GM13976 (cell line): ENCODE measurements at regions not wholly inside any gene's neighbourhood (a gene's known extent, or its start where the extent isn't known, plus 50 kb on each side); places are given as distances from the start of the nearest gene placed in this dataset.

ENCODE experiments used
- DNase-seq: peaks from one replicate; pipeline ENCODE4 v3.0.0; 2012; ENCODE audit warnings: low spot score
- in situ Hi-C: fragments of 300-500 bp; cut with MboI; formaldehyde crosslinking; loops from one replicate; pipeline ENCODE4 v1.12.0; 2022; ENCODE audit warnings: low sequenced_read_pairs, mixed read lengths, inconsistent platforms; ENCODE audit not compliant: unreplicated experiment
- TF ChIP-seq, protein P1 (sequence below): IDR thresholded peaks from 2 replicates; pipeline ENCODE4 v1.5.1; 2012; ENCODE audit warnings: borderline replicate concordance, mild to moderate bottlenecking; ENCODE audit not compliant: insufficient read depth; ENCODE audit errors: extremely low read depth, missing control alignments, control extremely low read depth

DNA sequence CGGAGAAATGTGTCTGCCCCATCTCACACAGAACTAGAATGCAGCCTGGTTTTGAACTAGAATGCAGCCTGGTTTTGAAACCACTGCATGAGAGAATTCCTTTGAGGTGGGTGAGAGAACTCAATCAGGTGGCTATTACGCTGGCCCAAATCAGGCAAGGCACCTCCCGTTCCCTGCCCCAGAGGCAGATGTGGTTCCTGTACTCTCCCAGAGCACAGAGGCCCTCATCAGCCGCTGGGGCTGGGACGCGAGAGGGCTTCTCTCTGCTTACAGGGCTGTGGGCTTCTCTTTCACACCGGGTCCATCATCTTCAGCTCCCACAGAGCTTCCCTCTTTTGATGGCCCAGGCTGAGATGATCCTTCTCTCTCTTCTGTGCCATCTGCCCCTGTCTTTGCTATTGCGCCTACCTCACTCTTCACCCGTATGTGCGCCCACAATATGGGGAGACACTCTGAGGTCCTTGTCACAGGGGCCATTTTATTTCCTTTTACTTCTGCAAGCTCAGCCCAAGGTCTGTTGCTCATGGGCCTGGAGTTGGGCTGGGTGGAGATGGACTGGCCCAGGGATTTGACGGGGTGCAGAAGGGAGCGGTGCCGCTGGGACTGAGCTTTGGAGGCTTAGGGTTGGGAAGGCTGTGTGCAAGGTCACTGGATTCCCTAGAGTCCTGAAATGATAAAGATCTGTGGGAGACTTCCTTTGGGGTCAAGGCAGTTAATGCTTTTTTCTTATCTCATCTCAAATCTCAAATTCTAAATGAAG, 84.4 kb upstream of the HS6ST1 start:
- DNase-seq, result no peak
- in situ Hi-C loops, result no loop called here
- TF ChIP-seq, protein P1, sequence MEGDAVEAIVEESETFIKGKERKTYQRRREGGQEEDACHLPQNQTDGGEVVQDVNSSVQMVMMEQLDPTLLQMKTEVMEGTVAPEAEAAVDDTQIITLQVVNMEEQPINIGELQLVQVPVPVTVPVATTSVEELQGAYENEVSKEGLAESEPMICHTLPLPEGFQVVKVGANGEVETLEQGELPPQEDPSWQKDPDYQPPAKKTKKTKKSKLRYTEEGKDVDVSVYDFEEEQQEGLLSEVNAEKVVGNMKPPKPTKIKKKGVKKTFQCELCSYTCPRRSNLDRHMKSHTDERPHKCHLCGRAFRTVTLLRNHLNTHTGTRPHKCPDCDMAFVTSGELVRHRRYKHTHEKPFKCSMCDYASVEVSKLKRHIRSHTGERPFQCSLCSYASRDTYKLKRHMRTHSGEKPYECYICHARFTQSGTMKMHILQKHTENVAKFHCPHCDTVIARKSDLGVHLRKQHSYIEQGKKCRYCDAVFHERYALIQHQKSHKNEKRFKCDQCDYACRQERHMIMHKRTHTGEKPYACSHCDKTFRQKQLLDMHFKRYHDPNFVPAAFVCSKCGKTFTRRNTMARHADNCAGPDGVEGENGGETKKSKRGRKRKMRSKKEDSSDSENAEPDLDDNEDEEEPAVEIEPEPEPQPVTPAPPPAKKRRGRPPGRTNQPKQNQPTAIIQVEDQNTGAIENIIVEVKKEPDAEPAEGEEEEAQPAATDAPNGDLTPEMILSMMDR, result no peak

DNA sequence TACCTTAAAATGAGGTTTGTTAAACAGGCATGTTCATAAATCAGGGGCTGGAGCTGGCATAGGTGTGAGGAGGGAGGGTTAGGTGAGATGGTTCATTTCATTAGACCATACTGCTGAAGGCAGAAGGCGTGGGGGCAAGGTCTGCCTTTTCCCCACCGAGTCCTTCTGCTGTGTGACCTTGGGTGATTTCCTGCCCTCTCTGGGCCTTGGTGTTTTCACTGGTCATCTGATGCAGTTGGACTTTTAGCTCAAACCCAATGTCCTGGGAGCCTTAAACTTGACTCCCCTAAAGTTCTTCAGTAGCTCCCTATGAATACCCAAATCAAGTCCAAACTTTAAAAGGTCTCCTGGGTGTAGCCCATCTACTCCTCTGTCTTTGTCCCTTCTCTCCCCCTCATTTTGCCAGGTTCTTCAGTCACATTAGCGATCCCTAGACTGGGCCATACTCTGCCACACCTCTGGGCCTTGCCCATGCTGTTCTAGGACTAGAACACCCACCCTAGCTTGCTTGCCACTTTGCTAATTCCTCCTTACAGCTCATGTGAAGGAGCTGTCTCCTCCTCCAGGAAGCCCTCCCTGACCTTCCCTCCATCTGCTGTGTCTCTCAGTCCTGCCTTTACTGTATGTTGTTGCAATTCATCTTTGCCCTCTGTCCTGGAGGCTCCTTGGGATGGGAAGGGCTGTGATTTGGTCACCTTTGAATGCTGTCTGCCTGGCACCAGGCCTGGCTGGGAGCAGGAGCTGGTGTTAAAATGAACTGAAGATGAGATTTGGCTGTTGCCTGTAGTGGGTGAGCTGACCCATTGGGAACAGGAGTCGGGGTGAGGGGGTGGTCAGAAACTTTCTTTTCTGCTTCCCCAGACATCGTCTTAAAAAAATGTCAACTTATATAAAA, 85.4 kb upstream of the HS6ST1 start:
- in situ Hi-C loops, result no loop called here
- DNase-seq, result no peak
- TF ChIP-seq, protein P1, result no peak

DNA sequence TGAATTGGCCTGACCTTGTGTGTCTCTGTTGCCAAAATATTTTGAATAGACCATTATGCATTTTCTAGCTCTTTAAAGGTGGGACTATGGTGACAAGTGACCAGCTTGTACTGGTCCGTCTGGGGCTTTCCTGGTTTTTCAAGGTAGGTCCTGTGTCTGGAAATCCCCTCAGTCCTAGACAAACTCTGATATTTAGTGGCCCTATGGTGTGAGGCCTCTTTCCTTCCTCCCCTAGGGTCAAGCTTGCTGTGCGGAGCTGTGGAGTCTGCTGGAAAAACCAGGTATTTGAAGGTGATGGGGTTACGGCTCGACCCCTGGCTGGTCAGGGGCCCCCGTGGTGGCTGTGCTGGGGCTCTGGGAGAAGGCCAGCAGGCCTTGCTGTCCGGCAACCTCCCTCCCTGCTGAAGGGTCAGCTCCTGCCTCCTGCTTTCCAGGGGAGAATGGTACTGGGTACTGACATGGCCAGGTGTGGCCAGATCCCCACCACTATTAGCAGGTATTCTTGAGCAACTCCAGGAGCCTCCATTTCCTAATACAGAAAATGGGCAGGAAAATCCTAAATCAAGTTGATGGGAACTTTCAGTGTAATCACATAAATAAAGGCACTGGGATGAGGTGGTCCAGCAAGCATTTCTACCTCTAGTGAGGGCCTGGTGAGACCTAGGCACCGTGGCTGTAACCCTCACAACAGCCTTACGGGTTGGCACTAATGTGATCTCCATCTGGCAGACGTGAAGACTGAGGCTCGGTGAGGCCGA, 86.2 kb upstream of the HS6ST1 start:
- TF ChIP-seq, protein P1, result no peak
- peak; percentile 53 for DNase-seq
- in situ Hi-C loops, result no loop called here

DNA sequence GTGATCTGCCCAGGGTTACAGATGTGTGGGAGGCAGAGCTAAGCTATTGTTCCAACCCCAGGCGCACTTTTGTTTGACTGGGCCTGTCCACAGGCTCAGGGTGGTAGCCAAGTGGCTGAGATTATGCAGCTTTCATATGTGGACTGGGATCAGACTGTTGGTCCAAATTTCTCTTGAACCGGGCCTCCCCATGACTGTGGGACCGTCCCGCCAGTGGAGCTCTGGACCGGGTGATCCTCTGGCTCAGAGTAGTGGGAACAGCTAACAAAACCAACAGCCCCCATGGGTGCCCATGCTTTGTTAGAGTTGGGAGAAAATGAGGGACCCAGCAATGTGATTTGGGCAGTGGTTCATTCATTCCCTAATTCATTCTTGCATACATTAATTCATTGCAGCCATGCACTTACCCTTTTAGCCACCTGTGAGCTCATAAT, 86.8 kb upstream of the HS6ST1 start:
- DNase-seq, result no peak
- TF ChIP-seq, protein P1, result no peak
- in situ Hi-C loops, result no loop called here

DNA sequence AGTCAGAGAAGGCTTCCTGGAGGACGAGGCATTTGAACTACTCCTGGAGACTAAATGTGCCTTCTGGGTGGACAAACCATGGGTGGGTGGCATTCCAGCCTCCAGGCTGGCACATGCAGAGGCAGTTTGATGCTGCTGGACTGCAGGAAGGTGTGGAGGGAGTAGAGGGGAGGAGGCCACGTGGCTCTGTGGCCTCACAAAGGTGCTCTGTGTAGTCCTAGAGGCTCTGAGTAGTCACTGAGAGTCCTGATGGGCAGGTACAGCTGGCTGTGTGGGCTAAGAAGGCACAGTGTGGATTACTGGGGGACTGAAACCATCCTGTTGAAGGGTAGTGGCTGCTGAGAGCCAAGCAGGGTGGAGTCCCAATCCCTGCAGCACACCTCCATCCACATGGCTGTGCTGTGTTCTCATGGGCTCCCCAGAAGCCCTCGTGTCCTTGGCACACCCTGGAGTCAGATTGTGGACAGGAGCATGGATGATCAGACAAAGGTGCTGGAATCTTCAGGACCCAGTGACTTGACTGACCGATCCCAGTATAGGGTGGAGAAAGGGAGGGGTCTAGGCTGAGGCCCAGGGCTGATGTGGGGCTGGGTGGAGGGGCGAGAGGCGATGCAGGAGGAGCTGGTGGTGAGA, 87.4 kb upstream of the HS6ST1 start:
- no peak for DNase-seq
- in situ Hi-C loops, result no loop called here
- TF ChIP-seq, protein P1, result no peak
